ENCODE measurements at regions not wholly inside any gene's neighbourhood (a gene's known extent, or its start where the extent isn't known, plus 50 kb on each side); places are given as distances from the start of the nearest gene placed in this dataset.
A peak's percentile ranks its signal among the peaks of the same experiment; 100 is the strongest.

GRCh38 chr12:115385141-115385540 is 701.2 kb upstream of the TBX3 start:
- DNase-seq (ENCODE audit: low read depth in 1 of 2, low spot score in 1 of 2), result no peak
- WGBS (ENCODE audit: missing lambda C conversion rate), result 78% methylated on average over 4 of the region's 4 CpGs
- FAIRE-seq, result no peak

GRCh38 chr12:115384391-115384790 is 700.4 kb upstream of the TBX3 start:
- TF ChIP-seq RARB (CRISPR knock-in tag; IDR thresholded peaks at IDR 0.05) (no peak), ATOH8 (CRISPR knock-in tag; IDR thresholded peaks at IDR 0.05; ENCODE audit: low read depth) (no peak), KDM5A (IDR thresholded peaks at IDR 0.05) (no peak), EHMT2 (IDR thresholded peaks at IDR 0.05; ENCODE audit: low read depth) (no peak), FOSL2 (IDR thresholded peaks at IDR 0.05) (no peak), FOSL2 (CRISPR knock-in tag; IDR thresholded peaks at IDR 0.05) (no peak), MYC (IDR thresholded peaks at IDR 0.05; ENCODE audit: borderline replicate concordance, low read length) (no peak)
- Histone ChIP-seq H3K4me2 (no peak overlapping the region), H3K4me1 (peaks cover 12% of the 10 kb centered on the region), H3K4me3 (no peak overlapping the region), H3K27ac (no peak overlapping the region), H3K9me3 (no peaks in the 10 kb centered on the region)
- ATAC-seq, result no peak
- 77% methylated on average over 5 of the region's 5 CpGs for WGBS (ENCODE audit: missing lambda C conversion rate)
- no peak for FAIRE-seq
- ChIA-PET CTCF (interaction anchor here (1.7 to 1.8 kb wide), 2 partner anchors 12 to 369 kb away, joined by 3 to 5 read pairs; no protein-coding TSS in a partner anchor), POLR2A (no interaction called here)
- no peak for DNase-seq (ENCODE audit: low read depth in 1 of 2, low spot score in 1 of 2)

More at GRCh38 chr12:115385141-115385540, 701.2 kb upstream of the TBX3 start:
- no peak overlapping the region for H3K27ac ChIP-seq
- H3K4me3 ChIP-seq, result no peak overlapping the region
- ChIA-PET CTCF (interaction anchor here (0.6 to 1.7 kb wide), 4 partner anchors 11 to 843 kb away, joined by 3 to 4 read pairs (median 3); no protein-coding TSS in a partner anchor), POLR2A (no interaction called here)
- H3K4me1 ChIP-seq, result peaks cover 12% of the 10 kb centered on the region
- TF ChIP-seq ZC3H11A (IDR thresholded peaks at IDR 0.05), result no peak
- no peak for TF ChIP-seq NR3C1 (IDR thresholded peaks at IDR 0.05)
- no peak for TF ChIP-seq EHF (CRISPR knock-in tag; IDR thresholded peaks at IDR 0.05)
- TF ChIP-seq SREBF2 (IDR thresholded peaks at IDR 0.05), result no peak
- no peak for TF ChIP-seq GATA3 (IDR thresholded peaks at IDR 0.05; ENCODE audit: borderline replicate concordance)
- TF ChIP-seq RFX5 (IDR thresholded peaks at IDR 0.05), result no peak
- no peak for TF ChIP-seq PHF8 (IDR thresholded peaks at IDR 0.05; ENCODE audit: borderline replicate concordance, low read depth)
- no peak for TF ChIP-seq CEBPB (IDR thresholded peaks at IDR 0.05)
- TF ChIP-seq HOXA7 (CRISPR knock-in tag; IDR thresholded peaks at IDR 0.05), result no peak
- ATAC-seq, result no peak
- no peak overlapping the region for H3K4me2 ChIP-seq
- no peaks in the 10 kb centered on the region for H3K9me3 ChIP-seq

- DNase-seq (ENCODE audit: low read depth in 1 of 2, low spot score in 1 of 2) (peak in 1 of 2 experiments; percentile 71), FAIRE-seq (no peak)
- 26% methylated on average over 7 of the region's 7 CpGs for WGBS (ENCODE audit: missing lambda C conversion rate)
These were observed 699.7 kb upstream of the TBX3 start for GRCh38 chr12:115383668-115384067.

More at GRCh38 chr12:115383668-115384067, 699.7 kb upstream of the TBX3 start:
- Histone ChIP-seq H3K4me3 (no peak overlapping the region), H3K4me2 (peak overlapping the region; percentile 33), H3K27ac (peak overlapping the region in 1 of 2 experiments; percentile 29; a peak in 1 of 6 replicates), H3K9me3 (no peaks in the 10 kb centered on the region), H3K4me1 (peaks cover 12% of the 10 kb centered on the region)
- TF ChIP-seq TFCP2L1 (CRISPR knock-in tag; IDR thresholded peaks at IDR 0.05) (no peak), FOSL2 (IDR thresholded peaks at IDR 0.05) (no peak), FOSL2 (CRISPR knock-in tag; IDR thresholded peaks at IDR 0.05) (peak; percentile 53; the same call in 1 of the 2 replicates), NFE2L2 (conservative IDR thresholded peaks at IDR 0.05; ENCODE audit: low read length) (no peak), HES2 (IDR thresholded peaks at IDR 0.05) (no peak), JUNB (IDR thresholded peaks at IDR 0.05) (peak; percentile 58; the same call in 1 of the 2 replicates), CTCF (IDR thresholded peaks at IDR 0.05) (no peak), CHD2 (IDR thresholded peaks at IDR 0.05; ENCODE audit: low read length, partially characterized antibody) (no peak), EP300 (IDR thresholded peaks at IDR 0.05) (no peak), BCL3 (IDR thresholded peaks at IDR 0.05) (no peak), SMC3 (IDR thresholded peaks at IDR 0.05) (0 out of 3 replicates have a peak, but pooled peaks have one; percentile 16), CEBPB (IDR thresholded peaks at IDR 0.05) (peak in 1 of 2 experiments; percentile 6; a peak in 1 of 4 replicates), GATA3 (IDR thresholded peaks at IDR 0.05; ENCODE audit: borderline replicate concordance) (peak; percentile 25; the same call in 1 of the 2 replicates)
- ChIA-PET CTCF (interaction anchor here (1.2 to 1.8 kb wide), 3 partner anchors 12 to 370 kb away, joined by 3 to 5 read pairs (median 4); no protein-coding TSS in a partner anchor), POLR2A (interaction anchor here (0.7 kb wide), 1 partner anchor 48 kb away, joined by 3 read pairs; no protein-coding TSS in a partner anchor)
- ATAC-seq, result peak; percentile 60 to 83

Measured in A549 (cell line).